Astrocyte (in vitro differentiated cells and primary cell): ENCODE measurements at regions not wholly inside any gene's neighbourhood (a gene's known extent, or its start where the extent isn't known, plus 50 kb on each side); places are given as distances from the start of the nearest gene placed in this dataset.

ENCODE experiments used
- DNase-seq: peaks from one replicate; pipeline ENCODE4 v3.0.0-alpha.2; 2010; ENCODE audit warnings: low read depth
- FAIRE-seq: peaks from 2 replicates; lab custom pipeline; 2011; peaks lifted over from hg19 to GRCh38; lab: Jason Lieb, UNC
- H2AFZ ChIP-seq: 2 replicates; pipeline ENCODE4 v1.6.0; 2012; ENCODE audit warnings: low read depth, low read length, inconsistent platforms
- H3K27ac ChIP-seq: 2 replicates; pipeline ENCODE4 v1.5.1; 2011; ENCODE audit warnings: low read depth, low read length, inconsistent platforms
- H3K27me3 ChIP-seq: 2 replicates; pipeline ENCODE4 v1.6.0; 2011; ENCODE audit warnings: low read length, inconsistent platforms; ENCODE audit not compliant: insufficient read depth
- H3K36me3 ChIP-seq: 2 replicates; pipeline ENCODE4 v1.5.1; 2011; ENCODE audit warnings: low read length, inconsistent platforms; ENCODE audit not compliant: insufficient read depth
- H3K4me1 ChIP-seq: 2 replicates; pipeline ENCODE4 v1.5.1; 2011; ENCODE audit warnings: low read length, inconsistent platforms; ENCODE audit not compliant: insufficient read depth
- H3K4me2 ChIP-seq: 2 replicates; pipeline ENCODE4 v1.6.0; 2012; ENCODE audit warnings: low read length, inconsistent platforms
- H3K4me3 ChIP-seq: 2 replicates; pipeline ENCODE4 v1.5.1; 2011; ENCODE audit warnings: low read depth, mild to moderate bottlenecking, low read length, inconsistent platforms; ENCODE audit not compliant: insufficient read depth
- H3K79me2 ChIP-seq: 2 replicates; pipeline ENCODE4 v1.6.0; 2012; ENCODE audit warnings: mild to moderate bottlenecking, low read length, inconsistent platforms; ENCODE audit not compliant: insufficient read depth
- H3K9ac ChIP-seq: 2 replicates; pipeline ENCODE4 v1.6.0; 2012; ENCODE audit warnings: mild to moderate bottlenecking, low read length, inconsistent platforms
- H3K9me3 ChIP-seq: 2 replicates; pipeline ENCODE4 v1.5.1; 2012; ENCODE audit warnings: low read depth, mild to moderate bottlenecking, low read length, inconsistent platforms; ENCODE audit not compliant: insufficient read depth
- H4K20me1 ChIP-seq: 2 replicates; pipeline ENCODE4 v1.6.0; 2012; ENCODE audit warnings: low read length, inconsistent platforms; ENCODE audit not compliant: insufficient read depth
- H3K27ac Mint-ChIP-seq: one replicate; pipeline ENCODE4 v1.8.0; 2021; ENCODE audit warnings: mild to moderate bottlenecking, mixed read lengths; ENCODE audit not compliant: unreplicated experiment
- H3K27me3 Mint-ChIP-seq: one replicate; pipeline ENCODE4 v1.8.0; 2021; ENCODE audit warnings: low read depth, mixed read lengths; ENCODE audit not compliant: unreplicated experiment
- H3K36me3 Mint-ChIP-seq: one replicate; pipeline ENCODE4 v1.8.0; 2021; ENCODE audit warnings: low read depth, mixed read lengths; ENCODE audit not compliant: unreplicated experiment
- H3K4me1 Mint-ChIP-seq: one replicate; pipeline ENCODE4 v1.8.0; 2021; ENCODE audit warnings: low read depth, mixed read lengths; ENCODE audit not compliant: unreplicated experiment
- H3K4me3 Mint-ChIP-seq: one replicate; pipeline ENCODE4 v1.8.0; 2021; ENCODE audit warnings: mild to moderate bottlenecking, moderate library complexity, mixed read lengths; ENCODE audit not compliant: unreplicated experiment
- H3K9me3 Mint-ChIP-seq: one replicate; pipeline ENCODE4 v1.8.0; 2021; ENCODE audit warnings: mild to moderate bottlenecking, mixed read lengths; ENCODE audit not compliant: unreplicated experiment
- EZH2 ChIP-seq: IDR thresholded peaks from 2 replicates; pipeline ENCODE4 v1.6.1; 2012; ENCODE audit warnings: mild to moderate bottlenecking, low read length, inconsistent platforms; ENCODE audit not compliant: insufficient read depth
- TF ChIP-seq, protein P1 (sequence below): IDR thresholded peaks from 2 replicates; pipeline ENCODE4 v1.5.1; 2011; ENCODE audit warnings: low read depth, mild to moderate bottlenecking, inconsistent platforms, low read length, moderate library complexity; ENCODE audit not compliant: insufficient read depth

DNA sequence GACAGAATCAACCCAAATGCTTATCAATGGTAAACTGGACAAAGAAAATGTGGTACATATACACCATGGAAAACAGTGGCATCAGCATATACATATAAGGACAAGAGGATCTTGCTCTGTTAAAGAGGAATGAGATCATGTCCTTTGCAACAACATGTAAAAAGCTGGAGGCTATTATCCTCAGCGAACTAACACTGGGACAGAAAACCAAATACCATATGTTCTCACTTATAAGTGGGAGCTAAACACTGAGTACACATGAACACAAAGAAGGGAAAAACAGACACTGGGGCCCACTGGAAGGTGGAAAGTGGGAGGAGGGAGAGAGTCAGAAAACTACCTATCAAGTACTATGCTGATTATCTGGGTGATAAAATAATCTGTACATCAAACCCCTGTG lies 447.3 kb upstream of the MAF start:
- H2AFZ ChIP-seq = no peak overlapping the region
- TF ChIP-seq, protein P1, sequence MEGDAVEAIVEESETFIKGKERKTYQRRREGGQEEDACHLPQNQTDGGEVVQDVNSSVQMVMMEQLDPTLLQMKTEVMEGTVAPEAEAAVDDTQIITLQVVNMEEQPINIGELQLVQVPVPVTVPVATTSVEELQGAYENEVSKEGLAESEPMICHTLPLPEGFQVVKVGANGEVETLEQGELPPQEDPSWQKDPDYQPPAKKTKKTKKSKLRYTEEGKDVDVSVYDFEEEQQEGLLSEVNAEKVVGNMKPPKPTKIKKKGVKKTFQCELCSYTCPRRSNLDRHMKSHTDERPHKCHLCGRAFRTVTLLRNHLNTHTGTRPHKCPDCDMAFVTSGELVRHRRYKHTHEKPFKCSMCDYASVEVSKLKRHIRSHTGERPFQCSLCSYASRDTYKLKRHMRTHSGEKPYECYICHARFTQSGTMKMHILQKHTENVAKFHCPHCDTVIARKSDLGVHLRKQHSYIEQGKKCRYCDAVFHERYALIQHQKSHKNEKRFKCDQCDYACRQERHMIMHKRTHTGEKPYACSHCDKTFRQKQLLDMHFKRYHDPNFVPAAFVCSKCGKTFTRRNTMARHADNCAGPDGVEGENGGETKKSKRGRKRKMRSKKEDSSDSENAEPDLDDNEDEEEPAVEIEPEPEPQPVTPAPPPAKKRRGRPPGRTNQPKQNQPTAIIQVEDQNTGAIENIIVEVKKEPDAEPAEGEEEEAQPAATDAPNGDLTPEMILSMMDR = no peak
- no peak for TF ChIP-seq EZH2
- FAIRE-seq (no peak), DNase-seq (no peak)
- Mint-ChIP-seq H3K36me3 (no peaks in the 10 kb centered on the region), H3K9me3 (no peaks in the 10 kb centered on the region), H3K4me3 (no peak overlapping the region), H3K27me3 (peaks cover 5% of the 10 kb centered on the region), H3K4me1 (peaks cover 4% of the 10 kb centered on the region), H3K27ac (no peak overlapping the region)
- H3K4me1 ChIP-seq = no peaks in the 10 kb centered on the region
- H3K4me3 ChIP-seq = no peak overlapping the region
- H3K9ac ChIP-seq = no peak overlapping the region
- H3K9me3 ChIP-seq = no peaks in the 10 kb centered on the region
- no peak overlapping the region for H3K27ac ChIP-seq
- no peaks in the 10 kb centered on the region for H4K20me1 ChIP-seq
- H3K4me2 ChIP-seq = no peak overlapping the region
- H3K36me3 ChIP-seq = no peaks in the 10 kb centered on the region
- peaks cover 17% of the 10 kb centered on the region for H3K27me3 ChIP-seq
- no peaks in the 10 kb centered on the region for H3K79me2 ChIP-seq

DNA sequence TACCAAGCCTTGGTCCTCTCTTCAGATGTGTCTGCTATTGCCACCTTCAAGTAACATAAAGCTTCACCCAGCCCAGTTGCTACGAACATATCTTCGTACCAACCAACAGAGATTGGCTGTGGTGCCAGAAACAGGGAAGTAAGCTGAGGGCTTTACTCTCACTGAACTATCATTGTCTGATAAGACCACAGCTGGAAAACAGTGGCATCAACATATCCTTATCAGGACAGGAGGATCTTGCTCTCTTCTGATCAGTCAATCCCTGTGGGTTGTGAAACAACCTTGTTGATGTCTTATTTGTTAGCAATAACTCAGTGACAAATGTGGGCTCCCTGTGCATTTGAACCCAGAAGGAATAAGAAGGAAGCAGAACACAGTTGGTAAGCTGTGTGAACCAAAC lies 446.3 kb upstream of the MAF start:
- no peak for FAIRE-seq
- H3K79me2 ChIP-seq = no peaks in the 10 kb centered on the region
- Mint-ChIP-seq H3K36me3 (no peaks in the 10 kb centered on the region), H3K27me3 (peaks cover 5% of the 10 kb centered on the region), H3K9me3 (no peaks in the 10 kb centered on the region), H3K4me1 (peaks cover 4% of the 10 kb centered on the region), H3K4me3 (no peak overlapping the region), H3K27ac (no peak overlapping the region)
- H3K4me3 ChIP-seq = no peak overlapping the region
- no peak overlapping the region for H2AFZ ChIP-seq
- no peaks in the 10 kb centered on the region for H3K36me3 ChIP-seq
- H3K27ac ChIP-seq = no peak overlapping the region
- no peak for DNase-seq
- no peak overlapping the region for H3K4me2 ChIP-seq
- H3K27me3 ChIP-seq = peaks cover 19% of the 10 kb centered on the region
- no peaks in the 10 kb centered on the region for H4K20me1 ChIP-seq
- H3K4me1 ChIP-seq = no peaks in the 10 kb centered on the region
- no peaks in the 10 kb centered on the region for H3K9me3 ChIP-seq
- no peak overlapping the region for H3K9ac ChIP-seq
- TF ChIP-seq, protein P1 = no peak
- no peak for TF ChIP-seq EZH2

DNA sequence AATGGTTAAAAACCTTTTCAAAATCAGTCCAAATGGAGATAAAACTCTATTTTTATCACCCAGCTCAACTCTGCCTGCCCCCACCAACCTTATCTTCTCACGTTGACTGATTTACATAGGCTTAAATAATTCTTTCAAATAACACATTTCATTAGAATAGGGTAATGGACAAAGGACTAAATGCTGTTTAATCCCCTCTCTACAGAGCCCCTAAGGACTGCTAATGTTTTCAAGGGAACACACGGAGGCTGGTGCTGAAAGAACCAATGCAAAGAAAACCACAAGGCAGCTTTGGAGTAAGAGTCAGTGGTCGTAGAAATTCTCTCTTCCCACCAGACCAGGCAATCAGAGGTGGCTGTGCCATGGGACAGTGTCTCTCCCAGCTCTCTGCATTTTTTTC lies 445.7 kb upstream of the MAF start:
- Histone ChIP-seq H3K9me3 (no peaks in the 10 kb centered on the region), H3K4me1 (no peaks in the 10 kb centered on the region), H3K79me2 (no peaks in the 10 kb centered on the region), H3K36me3 (no peaks in the 10 kb centered on the region), H3K27ac (no peak overlapping the region), H3K4me2 (no peak overlapping the region), H3K9ac (no peak overlapping the region), H4K20me1 (no peaks in the 10 kb centered on the region), H2AFZ (no peak overlapping the region), H3K4me3 (no peak overlapping the region), H3K27me3 (peaks cover 19% of the 10 kb centered on the region)
- TF ChIP-seq EZH2 = no peak
- TF ChIP-seq, protein P1 = no peak
- Mint-ChIP-seq H3K27me3 (peaks cover 5% of the 10 kb centered on the region), H3K36me3 (no peaks in the 10 kb centered on the region), H3K9me3 (no peaks in the 10 kb centered on the region), H3K4me1 (peaks cover 8% of the 10 kb centered on the region), H3K27ac (no peak overlapping the region), H3K4me3 (no peak overlapping the region)
- FAIRE-seq = no peak
- DNase-seq = no peak
